ENCODE measurements at regions not wholly inside any gene's neighbourhood (a gene's known extent, or its start where the extent isn't known, plus 50 kb on each side); places are given as distances from the start of the nearest gene placed in this dataset.
A peak's percentile ranks its signal among the peaks of the same experiment; 100 is the strongest.

DNA sequence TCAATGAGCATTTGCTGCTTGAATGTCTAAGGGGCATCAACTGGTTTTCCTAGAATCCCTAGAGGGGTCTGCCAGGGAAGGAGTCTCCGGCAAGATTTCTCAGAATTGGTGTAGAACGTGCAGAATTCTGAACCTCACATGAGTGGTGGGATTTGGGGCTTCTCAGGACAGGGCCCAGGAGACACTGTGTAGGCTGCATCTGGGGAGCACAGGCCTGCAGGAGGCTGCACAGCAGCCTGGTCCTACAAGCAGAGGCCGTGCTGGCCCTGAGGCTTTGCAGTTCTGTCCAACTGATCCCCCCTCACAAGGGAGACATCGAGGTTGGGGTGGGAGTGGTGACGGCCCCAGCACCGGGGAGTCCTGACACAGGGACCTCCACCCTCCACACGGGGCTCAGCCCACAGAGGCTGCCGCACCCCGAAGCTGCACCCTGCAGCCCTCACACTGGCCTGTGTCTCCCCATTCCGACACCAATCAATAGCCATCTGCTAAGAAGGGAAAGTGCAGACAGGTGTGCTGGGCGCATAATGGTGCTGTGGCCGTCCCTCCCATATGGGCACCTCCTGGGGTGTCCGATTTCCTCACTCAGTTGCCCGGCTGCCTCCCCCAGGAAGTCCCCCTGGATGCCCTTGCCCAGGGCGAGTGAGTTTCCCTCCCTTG, 688.1 kb downstream of the BRD1 start:
- no peaks in the 10 kb centered on the region for H3K27me3 ChIP-seq
- no peak overlapping the region for H3K4me2 ChIP-seq
- H3K4me3 ChIP-seq = no peak overlapping the region
- H3K9ac ChIP-seq = no peak overlapping the region
- no peaks in the 10 kb centered on the region for H3K36me3 ChIP-seq
- no peak overlapping the region for H3K27ac ChIP-seq
- no peaks in the 10 kb centered on the region for H3K9me3 ChIP-seq (replicated peaks in 1 of 11)
- no peak for TF ChIP-seq Cebpa-rat (IDR thresholded peaks at IDR 0.05)
- H4K20me1 ChIP-seq = no peaks in the 10 kb centered on the region
- peaks cover 0 to 19% (median 15%) of the 10 kb centered on the region in 10 experiments; a peak in 10 of 20 replicates for H3K4me1 ChIP-seq

DNA sequence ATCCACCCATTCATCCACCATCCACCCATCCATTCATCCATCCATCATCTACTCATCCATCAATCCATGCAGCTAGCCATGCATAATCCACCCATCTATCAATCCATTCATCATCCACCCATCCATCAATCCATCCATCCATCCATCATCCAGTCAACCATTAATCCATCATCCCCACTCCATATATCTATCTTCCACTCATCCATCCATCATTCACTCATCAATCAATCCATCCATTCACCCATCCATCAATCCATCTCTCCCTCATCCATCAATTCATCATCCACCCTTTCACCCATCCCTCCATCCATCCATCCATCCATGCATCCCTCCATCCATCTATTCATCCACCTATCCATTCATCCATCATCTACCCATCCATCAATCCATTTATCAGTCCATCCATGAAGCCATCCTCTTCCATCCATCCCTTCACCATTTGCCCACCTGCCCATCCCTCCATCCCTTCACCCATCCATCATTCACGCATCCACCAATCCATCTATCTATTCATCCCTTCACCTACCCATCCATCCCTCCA, 689.4 kb downstream of the BRD1 start:
- H3K4me2 ChIP-seq = no peak overlapping the region
- H3K4me1 ChIP-seq = peaks cover 0 to 19% (median 15%) of the 10 kb centered on the region in 10 experiments; a peak in 10 of 20 replicates
- H3K9ac ChIP-seq = no peak overlapping the region
- no peak overlapping the region for H3K27ac ChIP-seq
- H3K4me3 ChIP-seq = no peak overlapping the region
- no peaks in the 10 kb centered on the region for H4K20me1 ChIP-seq
- TF ChIP-seq Cebpa-rat (IDR thresholded peaks at IDR 0.05) = no peak
- H3K36me3 ChIP-seq = no peaks in the 10 kb centered on the region
- H3K27me3 ChIP-seq = no peaks in the 10 kb centered on the region
- H3K9me3 ChIP-seq (replicated peaks in 1 of 11) = no peaks in the 10 kb centered on the region

DNA sequence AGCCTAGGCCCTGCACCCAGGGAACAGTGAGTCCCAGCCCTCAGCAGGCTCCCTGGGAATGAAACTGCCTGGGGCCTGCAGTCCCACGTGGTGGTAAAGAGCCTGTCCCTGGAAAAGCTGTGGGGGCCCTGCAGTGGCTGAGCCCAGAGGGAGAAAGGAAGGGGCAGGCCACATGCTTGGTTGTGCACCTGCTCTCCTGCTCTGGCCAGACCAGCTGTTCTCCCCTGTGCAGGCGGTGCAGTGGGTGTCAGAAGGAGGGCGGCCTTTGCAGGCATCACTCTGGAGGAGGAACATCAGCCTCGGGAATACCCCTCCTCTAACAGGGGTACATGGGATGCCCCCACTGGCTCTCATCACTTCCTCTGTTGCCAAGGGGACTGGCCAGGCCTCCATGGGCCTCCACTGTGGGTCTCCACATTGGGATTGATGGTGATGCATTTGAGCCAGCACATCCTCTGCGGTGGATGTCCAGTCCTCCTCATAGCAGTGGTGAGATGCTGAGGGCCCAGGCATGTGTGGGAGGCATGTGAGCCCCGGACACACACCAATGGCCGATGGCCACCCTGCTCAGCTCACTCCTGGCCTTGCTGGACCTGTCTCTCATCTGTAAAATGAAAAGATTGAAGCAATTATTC, 690.4 kb downstream of the BRD1 start:
- H3K27ac ChIP-seq = no peak overlapping the region

DNA sequence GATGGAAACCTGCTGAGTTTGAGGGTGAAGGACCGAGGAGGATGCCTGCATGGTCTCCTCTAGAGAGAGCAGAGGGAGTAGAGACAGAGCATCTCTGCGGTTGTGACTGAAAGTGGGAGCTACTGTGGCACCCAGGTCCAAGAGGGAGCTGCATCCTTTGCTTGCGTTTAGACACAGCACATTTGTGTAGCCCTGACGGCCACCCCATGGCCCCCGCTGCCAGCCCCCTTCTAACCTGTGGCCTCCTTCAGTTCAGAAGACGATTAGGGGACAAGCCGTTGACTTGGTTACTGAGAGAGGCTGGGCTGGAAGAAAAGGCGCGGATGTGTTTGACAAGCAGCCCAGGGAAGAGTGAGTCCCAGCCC, 690.9 kb downstream of the BRD1 start:
- Histone ChIP-seq H3K4me2 (peak overlapping the region in 8 of 11 experiments; percentile 3 to 60 (median 31); a peak in 7 of 22 replicates), H4K20me1 (no peaks in the 10 kb centered on the region), H3K27me3 (no peaks in the 10 kb centered on the region), H3K9me3 (replicated peaks in 1 of 11) (no peaks in the 10 kb centered on the region), H3K4me3 (no peak overlapping the region), H3K36me3 (no peaks in the 10 kb centered on the region), H3K27ac (no peak overlapping the region), H3K9ac (no peak overlapping the region), H3K4me1 (peaks cover 0 to 19% (median 15%) of the 10 kb centered on the region in 10 experiments; a peak in 10 of 20 replicates)
- TF ChIP-seq Cebpa-rat (IDR thresholded peaks at IDR 0.05) = no peak

More for the DNA sequence above, 690.4 kb downstream of the BRD1 start:
- Histone ChIP-seq H3K27me3 (no peaks in the 10 kb centered on the region), H3K9me3 (replicated peaks in 1 of 11) (no peaks in the 10 kb centered on the region), H3K4me2 (peak overlapping the region in 5 of 11 experiments; percentile 17 to 60 (median 33); a peak in 7 of 22 replicates), H4K20me1 (no peaks in the 10 kb centered on the region), H3K9ac (no peak overlapping the region), H3K4me1 (peaks cover 0 to 19% (median 15%) of the 10 kb centered on the region in 10 experiments; a peak in 10 of 20 replicates), H3K36me3 (no peaks in the 10 kb centered on the region), H3K4me3 (no peak overlapping the region)
- TF ChIP-seq Cebpa-rat (IDR thresholded peaks at IDR 0.05) = no peak

DNA sequence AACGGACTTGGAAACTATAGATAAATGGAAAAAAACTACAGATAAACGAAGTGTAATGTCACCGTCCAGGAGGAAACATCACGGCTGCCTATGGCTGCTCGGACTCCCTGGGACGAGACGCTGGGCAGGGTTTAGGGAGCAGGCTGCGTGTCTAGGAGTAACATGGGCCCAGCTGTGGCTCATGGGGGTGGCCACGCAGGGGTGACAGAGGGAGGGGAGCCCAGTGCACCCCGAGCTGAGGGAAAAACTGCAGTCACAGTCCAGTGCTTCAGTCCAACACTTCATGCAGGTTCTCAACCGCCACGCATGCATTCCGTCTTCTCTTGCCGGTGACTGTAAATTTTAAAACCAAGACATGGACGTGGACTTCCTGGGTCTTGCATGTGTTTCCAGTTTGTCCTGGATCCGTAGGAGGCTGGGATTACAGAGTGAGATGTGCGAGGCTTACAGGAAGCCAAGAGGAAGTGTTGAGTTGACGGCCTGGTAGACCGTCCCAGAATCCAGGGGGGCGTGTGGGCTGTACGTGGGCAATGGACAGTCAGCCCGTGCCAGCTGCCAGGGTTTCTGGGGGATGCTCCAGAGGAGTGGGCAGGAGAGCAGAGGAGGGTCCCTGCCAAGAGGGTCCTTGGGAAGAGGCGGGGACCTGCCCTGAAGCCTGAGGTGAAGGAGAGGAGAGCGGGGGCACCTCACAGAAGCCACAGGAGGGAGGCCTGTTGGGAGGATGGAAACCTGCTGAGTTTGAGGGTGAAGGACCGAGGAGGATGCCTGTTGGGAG, 691.4 kb downstream of the BRD1 start:
- no peak overlapping the region for H3K9ac ChIP-seq
- H3K36me3 ChIP-seq = no peaks in the 10 kb centered on the region
- no peak for TF ChIP-seq Cebpa-rat (IDR thresholded peaks at IDR 0.05)
- no peak overlapping the region for H3K4me3 ChIP-seq
- no peaks in the 10 kb centered on the region for H3K27me3 ChIP-seq
- no peaks in the 10 kb centered on the region for H4K20me1 ChIP-seq
- no peaks in the 10 kb centered on the region for H3K9me3 ChIP-seq (replicated peaks in 1 of 11)
- H3K4me1 ChIP-seq = peaks cover 0 to 19% (median 15%) of the 10 kb centered on the region in 10 experiments; a peak in 10 of 20 replicates
- peak overlapping the region in 8 of 11 experiments; percentile 3 to 60 (median 31); a peak in 13 of 22 replicates for H3K4me2 ChIP-seq
- no peak overlapping the region for H3K27ac ChIP-seq

DNA sequence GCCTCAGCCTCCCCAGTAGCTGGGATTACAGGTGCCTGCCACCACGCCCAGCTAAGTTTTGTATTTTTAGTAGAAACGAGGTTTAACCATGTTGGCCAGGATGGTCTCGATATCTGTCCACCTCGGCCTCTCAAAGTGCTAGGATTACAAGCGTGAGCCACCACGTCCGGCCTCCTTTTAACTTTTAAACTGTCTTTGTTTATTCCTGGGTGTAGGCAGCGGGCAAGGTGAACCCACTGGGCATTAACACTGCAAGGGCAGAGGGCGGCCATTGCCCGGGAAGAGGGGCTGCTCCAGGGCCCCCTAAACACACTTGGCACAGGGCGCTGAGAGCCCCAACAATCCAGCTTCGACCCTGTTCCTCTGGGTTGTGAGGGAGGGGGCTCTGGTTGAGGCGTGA, 693.6 kb downstream of the BRD1 start:
- Histone ChIP-seq H3K4me2 (no peak overlapping the region), H3K4me1 (peaks cover 0 to 19% (median 15%) of the 10 kb centered on the region in 10 experiments; a peak in 10 of 20 replicates), H3K36me3 (no peaks in the 10 kb centered on the region), H3K4me3 (no peak overlapping the region), H3K9ac (no peak overlapping the region), H3K27me3 (no peaks in the 10 kb centered on the region), H3K27ac (no peak overlapping the region), H3K9me3 (replicated peaks in 1 of 11) (no peaks in the 10 kb centered on the region), H4K20me1 (no peaks in the 10 kb centered on the region)
- TF ChIP-seq Cebpa-rat (IDR thresholded peaks at IDR 0.05) = no peak

- H3K36me3 ChIP-seq = no peaks in the 10 kb centered on the region
- no peak overlapping the region for H3K9ac ChIP-seq
- TF ChIP-seq Cebpa-rat (IDR thresholded peaks at IDR 0.05) = no peak
- H3K4me2 ChIP-seq = no peak overlapping the region
- H3K4me1 ChIP-seq = peaks cover 0 to 19% (median 15%) of the 10 kb centered on the region in 10 experiments; a peak in 10 of 20 replicates
- H3K4me3 ChIP-seq = no peak overlapping the region
- no peaks in the 10 kb centered on the region for H4K20me1 ChIP-seq
- no peaks in the 10 kb centered on the region for H3K27me3 ChIP-seq
- H3K27ac ChIP-seq = no peak overlapping the region
- H3K9me3 ChIP-seq (replicated peaks in 1 of 11) = no peaks in the 10 kb centered on the region
These were observed 694.1 kb downstream of the BRD1 start for GRCh38 chr22:49133541-49133940.

- Histone ChIP-seq H3K27ac (no peak overlapping the region), H3K4me3 (no peak overlapping the region), H3K36me3 (no peaks in the 10 kb centered on the region), H3K9ac (no peak overlapping the region), H3K27me3 (no peaks in the 10 kb centered on the region), H3K9me3 (replicated peaks in 1 of 11) (peaks cover 0 to 7% (median 0%) of the 10 kb centered on the region in 11 experiments; a peak in 5 of 22 replicates), H4K20me1 (no peaks in the 10 kb centered on the region), H3K4me2 (no peak overlapping the region), H3K4me1 (peaks cover 0 to 15% (median 11%) of the 10 kb centered on the region in 10 experiments; a peak in 11 of 20 replicates)
- TF ChIP-seq Cebpa-rat (IDR thresholded peaks at IDR 0.05) = no peak
These were observed 695.7 kb downstream of the BRD1 start for GRCh38 chr22:49132009-49132408.

DNA sequence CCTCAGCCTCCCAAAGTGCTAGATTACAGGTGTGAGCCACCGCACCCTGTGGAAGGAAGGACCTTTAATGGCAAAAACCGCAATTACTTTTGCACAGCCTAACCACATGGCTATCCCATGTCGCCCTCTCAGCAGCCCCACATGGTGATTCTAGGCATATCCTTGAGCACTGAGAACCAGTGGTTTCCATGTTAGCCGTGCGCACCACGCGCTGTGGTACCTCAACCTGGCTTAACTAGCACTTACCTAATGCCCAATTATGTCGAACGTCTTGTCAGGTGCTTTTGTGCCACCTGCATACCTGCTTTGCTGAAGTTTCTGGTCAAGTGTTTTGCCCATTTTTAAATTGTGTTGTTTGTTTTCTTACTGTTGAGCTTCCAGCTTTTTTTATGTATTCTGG, 697.9 kb downstream of the BRD1 start:
- Histone ChIP-seq H3K4me2 (no peak overlapping the region), H3K9ac (no peak overlapping the region), H4K20me1 (no peaks in the 10 kb centered on the region), H3K27me3 (no peaks in the 10 kb centered on the region), H3K27ac (no peak overlapping the region), H3K4me1 (peaks cover 0 to 3% (median 0%) of the 10 kb centered on the region in 10 experiments; a peak in 2 of 20 replicates), H3K36me3 (no peaks in the 10 kb centered on the region), H3K9me3 (replicated peaks in 1 of 11) (peaks cover 0 to 9% (median 0%) of the 10 kb centered on the region in 11 experiments; a peak in 5 of 22 replicates), H3K4me3 (no peak overlapping the region)
- TF ChIP-seq Cebpa-rat (IDR thresholded peaks at IDR 0.05) = no peak
